Neural progenitor cell (in vitro differentiated cells): ENCODE measurements at regions not wholly inside any gene's neighbourhood (a gene's known extent, or its start where the extent isn't known, plus 50 kb on each side); places are given as distances from the start of the nearest gene placed in this dataset.

Source experiments
- DNase-seq: peaks from one replicate; pipeline ENCODE4 v3.0.0-alpha.2; 2016; ENCODE audit warnings: low spot score
- H2AFZ ChIP-seq: fragments of 200-600 bp; sonication (generic); replicated peaks from 2 replicates; pipeline ENCODE4 v1.6.1; 2016; ENCODE audit warnings: antibody characterized with exemption
- H3F3A ChIP-seq: fragments of 200-600 bp; sonication (generic); 2 replicates; pipeline ENCODE4 v1.6.1; 2016; ENCODE audit warnings: antibody characterized with exemption, low read depth
- H3K27ac ChIP-seq: fragments of 200-600 bp; sonication (generic); 2 replicates; pipeline ENCODE4 v1.5.1; 2016; ENCODE audit warnings: mild to moderate bottlenecking
- H3K27me3 ChIP-seq: fragments of 200-600 bp; sonication (generic); 2 replicates; pipeline ENCODE4 v1.6.1; 2016; ENCODE audit warnings: mild to moderate bottlenecking, moderate library complexity
- H3K36me3 ChIP-seq: fragments of 200-600 bp; sonication (generic); 2 replicates; pipeline ENCODE4 v1.5.1; 2016
- H3K4me1 ChIP-seq: fragments of 200-600 bp; sonication (generic); 2 replicates; pipeline ENCODE4 v1.6.1; 2016; ENCODE audit warnings: mixed run types
- H3K4me2 ChIP-seq: fragments of 200-600 bp; sonication (generic); 2 replicates; pipeline ENCODE4 v1.6.1; 2016
- H3K4me3 ChIP-seq: fragments of 200-600 bp; sonication (generic); 2 replicates; pipeline ENCODE4 v1.5.1; 2016
- H3K79me2 ChIP-seq: fragments of 200-600 bp; sonication (generic); 2 replicates; pipeline ENCODE4 v1.6.1; 2016; ENCODE audit warnings: low read depth
- H3K9ac ChIP-seq: fragments of 200-600 bp; sonication (generic); 2 replicates; pipeline ENCODE4 v1.6.1; 2016
- H3K9me3 ChIP-seq: fragments of 200-600 bp; sonication (generic); 2 replicates; pipeline ENCODE4 v1.5.1; 2016; ENCODE audit warnings: low read depth
- H4K20me1 ChIP-seq: fragments of 200-600 bp; sonication (generic); 2 replicates; pipeline ENCODE4 v1.6.1; 2016; ENCODE audit warnings: low read depth
- H3K27ac Mint-ChIP-seq: 3 replicates; pipeline ENCODE4 v1.8.0; 2021; ENCODE audit warnings: mixed read lengths
- H3K27me3 Mint-ChIP-seq: 2 replicates; pipeline ENCODE4 v1.8.0; 2022; ENCODE audit warnings: low read depth, mild to moderate bottlenecking, inconsistent platforms, moderate library complexity, mixed read lengths; ENCODE audit not compliant: insufficient read depth
- H3K36me3 Mint-ChIP-seq: 3 replicates; pipeline ENCODE4 v1.8.0; 2021; ENCODE audit warnings: mixed read lengths
- H3K4me1 Mint-ChIP-seq: 3 replicates; pipeline ENCODE4 v1.8.0; 2021; ENCODE audit warnings: mixed read lengths
- H3K4me3 Mint-ChIP-seq: 3 replicates; pipeline ENCODE4 v1.8.0; 2021; ENCODE audit warnings: mild to moderate bottlenecking, moderate library complexity, mixed read lengths
- H3K9me3 Mint-ChIP-seq: 3 replicates; pipeline ENCODE4 v1.8.0; 2020; ENCODE audit warnings: mixed read lengths
- CTCF ChIP-seq: fragments of 200-600 bp; sonication (generic); IDR thresholded peaks from 2 replicates; pipeline ENCODE4 v1.5.1; 2017; ENCODE audit warnings: antibody characterized with exemption, mild to moderate bottlenecking
- EZH2 ChIP-seq: fragments of 200-600 bp; sonication (generic); IDR thresholded peaks from 2 replicates; pipeline ENCODE4 v1.6.1; 2017; ENCODE audit warnings: antibody characterized with exemption, mild to moderate bottlenecking, moderate library complexity
- EZH2phosphoT487 ChIP-seq: fragments of 200-600 bp; sonication (generic); IDR thresholded peaks from 2 replicates; pipeline ENCODE4 v1.6.1; 2017; ENCODE audit warnings: antibody characterized with exemption

- no peaks in the 10 kb centered on the region for H4K20me1 ChIP-seq
- no peak overlapping the region for H3K4me3 ChIP-seq
- DNase-seq: no peak
- H3K4me3 Mint-ChIP-seq: no peak overlapping the region
- no peaks in the 10 kb centered on the region for H3K79me2 ChIP-seq
- no peaks in the 10 kb centered on the region for H3K36me3 ChIP-seq
- no peaks in the 10 kb centered on the region for H3K36me3 Mint-ChIP-seq
- no peak overlapping the region for H3K27ac Mint-ChIP-seq
- no peak overlapping the region for H2AFZ ChIP-seq
- no peaks in the 10 kb centered on the region for H3K27me3 ChIP-seq
- H3K4me2 ChIP-seq: no peak overlapping the region
- no peak for TF ChIP-seq EZH2
- TF ChIP-seq CTCF: no peak
- no peak for TF ChIP-seq EZH2phosphoT487
- H3F3A ChIP-seq: no peaks in the 10 kb centered on the region
- H3K9me3 Mint-ChIP-seq: peaks cover 2% of the 10 kb centered on the region
- no peaks in the 10 kb centered on the region for H3K4me1 Mint-ChIP-seq
- no peaks in the 10 kb centered on the region for H3K9me3 ChIP-seq
- H3K4me1 ChIP-seq: no peaks in the 10 kb centered on the region
- peaks cover 2% of the 10 kb centered on the region for H3K27me3 Mint-ChIP-seq
- no peak overlapping the region for H3K9ac ChIP-seq
- no peak overlapping the region for H3K27ac ChIP-seq
Measured at GRCh38 chr4:176558661-176559060, 234.1 kb downstream of the VEGFC start.

GRCh38 chr4:176561368-176561767, 231.4 kb downstream of the VEGFC start:
- Histone ChIP-seq H3K4me2 (no peak overlapping the region), H3K79me2 (no peaks in the 10 kb centered on the region), H4K20me1 (no peaks in the 10 kb centered on the region), H3K9me3 (no peaks in the 10 kb centered on the region), H3K4me3 (no peak overlapping the region), H3K36me3 (no peaks in the 10 kb centered on the region), H3K4me1 (no peaks in the 10 kb centered on the region), H2AFZ (no peak overlapping the region), H3K9ac (no peak overlapping the region), H3F3A (no peaks in the 10 kb centered on the region), H3K27me3 (no peaks in the 10 kb centered on the region), H3K27ac (no peak overlapping the region)
- no peak for DNase-seq
- Mint-ChIP-seq H3K4me1 (no peaks in the 10 kb centered on the region), H3K27me3 (peaks cover 2% of the 10 kb centered on the region), H3K27ac (no peak overlapping the region), H3K9me3 (no peaks in the 10 kb centered on the region), H3K36me3 (no peaks in the 10 kb centered on the region), H3K4me3 (no peak overlapping the region)
- TF ChIP-seq CTCF (no peak), EZH2 (no peak), EZH2phosphoT487 (no peak)

- no peaks in the 10 kb centered on the region for H3K9me3 ChIP-seq
- no peaks in the 10 kb centered on the region for H3K4me1 ChIP-seq
- H3K9ac ChIP-seq: no peak overlapping the region
- no peak for DNase-seq
- no peaks in the 10 kb centered on the region for H3F3A ChIP-seq
- H3K36me3 ChIP-seq: no peaks in the 10 kb centered on the region
- H3K4me3 Mint-ChIP-seq: no peak overlapping the region
- H3K4me3 ChIP-seq: no peak overlapping the region
- no peak overlapping the region for H3K4me2 ChIP-seq
- no peak overlapping the region for H2AFZ ChIP-seq
- no peaks in the 10 kb centered on the region for H3K27me3 ChIP-seq
- no peak overlapping the region for H3K27ac Mint-ChIP-seq
- H3K27ac ChIP-seq: no peak overlapping the region
- H3K4me1 Mint-ChIP-seq: no peaks in the 10 kb centered on the region
- no peaks in the 10 kb centered on the region for H4K20me1 ChIP-seq
- H3K36me3 Mint-ChIP-seq: no peaks in the 10 kb centered on the region
- H3K27me3 Mint-ChIP-seq: no peaks in the 10 kb centered on the region
- no peaks in the 10 kb centered on the region for H3K79me2 ChIP-seq
- TF ChIP-seq EZH2 (no peak), CTCF (no peak), EZH2phosphoT487 (no peak)
- H3K9me3 Mint-ChIP-seq: no peaks in the 10 kb centered on the region
Measured at GRCh38 chr4:176563591-176563990, 229.1 kb downstream of the VEGFC start.

GRCh38 chr4:176565049-176565448, 227.7 kb downstream of the VEGFC start:
- Mint-ChIP-seq H3K27ac (no peak overlapping the region), H3K36me3 (no peaks in the 10 kb centered on the region), H3K27me3 (no peaks in the 10 kb centered on the region), H3K9me3 (no peaks in the 10 kb centered on the region), H3K4me1 (no peaks in the 10 kb centered on the region), H3K4me3 (no peak overlapping the region)
- H3F3A ChIP-seq: no peaks in the 10 kb centered on the region
- no peak overlapping the region for H3K9ac ChIP-seq
- H3K4me2 ChIP-seq: no peak overlapping the region
- no peak for TF ChIP-seq EZH2
- TF ChIP-seq EZH2phosphoT487: no peak
- TF ChIP-seq CTCF: no peak
- H3K79me2 ChIP-seq: no peaks in the 10 kb centered on the region
- no peak overlapping the region for H3K27ac ChIP-seq
- H3K27me3 ChIP-seq: no peaks in the 10 kb centered on the region
- no peaks in the 10 kb centered on the region for H3K4me1 ChIP-seq
- H3K36me3 ChIP-seq: no peaks in the 10 kb centered on the region
- DNase-seq: no peak
- H3K4me3 ChIP-seq: no peak overlapping the region
- no peak overlapping the region for H2AFZ ChIP-seq
- H4K20me1 ChIP-seq: no peaks in the 10 kb centered on the region
- H3K9me3 ChIP-seq: no peaks in the 10 kb centered on the region
